ENCODE measurements at regions not wholly inside any gene's neighbourhood (a gene's known extent, or its start where the extent isn't known, plus 50 kb on each side); places are given as distances from the start of the nearest gene placed in this dataset.
"Not testable (repeated sequence)": the region's sequence is repeated elsewhere in the genome, so short reads cannot be mapped to it uniquely, and the experiment has no call there.

- DNase-seq (ENCODE audit: low read depth, low spot score), result no peak
Measured at GRCh38 chr12:13562915-13563742, 366.6 kb downstream of the EMP1 start.

GRCh38 chr12:13561923-13562322, 365.4 kb downstream of the EMP1 start:
- no peak for DNase-seq (ENCODE audit: low read depth, low spot score)

GRCh38 chr12:13559318-13559978, 362.9 kb downstream of the EMP1 start:
- no peak for DNase-seq (ENCODE audit: low read depth, low spot score)

- no peak for DNase-seq (ENCODE audit: low read depth, low spot score)
Measured at GRCh38 chr12:13552830-13553229, 356.3 kb downstream of the EMP1 start.

- DNase-seq (ENCODE audit: low read depth, low spot score), result no peak
Measured at GRCh38 chr12:13547283-13547682, 350.8 kb downstream of the EMP1 start.

GRCh38 chr12:13546231-13546630, 349.7 kb downstream of the EMP1 start:
- no peak for DNase-seq (ENCODE audit: low read depth, low spot score)

- DNase-seq (ENCODE audit: low read depth, low spot score), result no peak
Measured at GRCh38 chr12:13539051-13539450, 342.5 kb downstream of the EMP1 start.

GRCh38 chr12:13538136-13538535, 341.6 kb downstream of the EMP1 start:
- no peak for DNase-seq (ENCODE audit: low read depth, low spot score)

GRCh38 chr12:13537623-13538022, 341.1 kb downstream of the EMP1 start:
- no peak for DNase-seq (ENCODE audit: low read depth, low spot score)

- DNase-seq (ENCODE audit: low read depth, low spot score), result no peak
Measured at GRCh38 chr12:13536219-13536910, 339.8 kb downstream of the EMP1 start.

GRCh38 chr12:13534645-13535398, 338.3 kb downstream of the EMP1 start:
- DNase-seq (ENCODE audit: low read depth, low spot score), result peak; percentile 7

GRCh38 chr12:13534242-13534641, 337.7 kb downstream of the EMP1 start:
- no peak for DNase-seq (ENCODE audit: low read depth, low spot score)

GRCh38 chr12:13530966-13531365, 334.4 kb downstream of the EMP1 start:
- no peak for DNase-seq (ENCODE audit: low read depth, low spot score)

GRCh38 chr12:13526185-13526921, 329.8 kb downstream of the EMP1 start:
- not testable (repeated sequence) for DNase-seq (ENCODE audit: low read depth, low spot score)

GRCh38 chr12:13523536-13524307, 327.2 kb downstream of the EMP1 start:
- DNase-seq (ENCODE audit: low read depth, low spot score), result no peak

- not testable (repeated sequence) for DNase-seq (ENCODE audit: low read depth, low spot score)
Measured at GRCh38 chr12:13518034-13518433, 321.5 kb downstream of the EMP1 start.

GRCh38 chr12:13509740-13510139, 313.2 kb downstream of the EMP1 start:
- DNase-seq (ENCODE audit: low read depth, low spot score), result no peak

GRCh38 chr12:13505636-13506035, 309.1 kb downstream of the EMP1 start:
- DNase-seq (ENCODE audit: low read depth, low spot score), result no peak

GRCh38 chr12:13505224-13505623, 308.7 kb downstream of the EMP1 start:
- no peak for DNase-seq (ENCODE audit: low read depth, low spot score)

GRCh38 chr12:13504736-13505135, 308.2 kb downstream of the EMP1 start:
- DNase-seq (ENCODE audit: low read depth, low spot score), result no peak
